GM12891 (cell line): ENCODE measurements at regions not wholly inside any gene's neighbourhood (a gene's known extent, or its start where the extent isn't known, plus 50 kb on each side); places are given as distances from the start of the nearest gene placed in this dataset.

ENCODE experiments used
- POLR2A ChIP-seq: IDR thresholded peaks from 2 replicates; pipeline ENCODE4 v1.6.1; 2011; ENCODE audit warnings: low read depth, low read length, control low read depth
- POLR2AphosphoS5 ChIP-seq: IDR thresholded peaks from 2 replicates; pipeline ENCODE4 v1.6.1; 2011; ENCODE audit warnings: low read depth, low read length, control low read depth
- POU2F2 ChIP-seq: IDR thresholded peaks from 2 replicates; pipeline ENCODE4 v1.6.1; 2011; ENCODE audit warnings: low read depth, mild to moderate bottlenecking, control low read depth, low read length, moderate library complexity
- TAF1 ChIP-seq: IDR thresholded peaks from 2 replicates; pipeline ENCODE4 v1.6.1; 2011; ENCODE audit warnings: low read depth, low read length, control low read depth

- TF ChIP-seq POLR2AphosphoS5 (no peak), POLR2A (no peak), TAF1 (no peak), POU2F2 (no peak)
Measured at GRCh38 chr1:65694126-65694525, 98.6 kb upstream of the PDE4B start.
